GM12878 (cell line): ENCODE measurements at regions not wholly inside any gene's neighbourhood (a gene's known extent, or its start where the extent isn't known, plus 50 kb on each side); places are given as distances from the start of the nearest gene placed in this dataset.

Experiments used
- ATAC-seq: fragments of 200-7000 bp; cut with Tn5 transposase; 3 replicates; pipeline ENCODE4 v1.9.1; 2020; ENCODE audit warnings: mild to moderate bottlenecking, moderate library complexity
- BruUV-seq: library from RNA; stranded (reverse); fragments of 400-500 nt; replicated peaks from 2 replicates; lab custom pipeline; 2021; lab: Mats Ljungman, UMichigan
- CTCF ChIA-PET: fragments of 300-600 bp; sonication (Branson Sonifier 250); formaldehyde crosslinking; extraction: SDS; loops from one replicate; lab custom pipeline; 2021; ENCODE audit warnings: inconsistent platforms; lab: Yijun Ruan, JAX
- POLR2A ChIA-PET: fragments of 350-600 bp; formaldehyde crosslinking; extraction: SDS; loops from one replicate; lab custom pipeline; 2021; ENCODE audit warnings: inconsistent platforms; lab: Charles Lee
- RAD21 ChIA-PET: fragments of 300-600 bp; sonication (Branson Sonifier 250); formaldehyde crosslinking; loops from one replicate; lab custom pipeline; 2023; ENCODE audit warnings: antibody characterized with exemption; ENCODE audit not compliant: unreplicated experiment; lab: Charles Lee
- SMC1A ChIA-PET: fragments of 300-600 bp; sonication (Branson Sonifier 250); formaldehyde crosslinking; loops from one replicate; lab custom pipeline; 2023; ENCODE audit not compliant: unreplicated experiment, uncharacterized antibody; lab: Charles Lee
- DNase-seq: peaks from one replicate; pipeline ENCODE4 v3.0.0-alpha.2; 2011; ENCODE audit warnings: low read depth, low spot score
- FAIRE-seq: peaks from 3 replicates; lab custom pipeline; 2011; peaks lifted over from hg19 to GRCh38; lab: Jason Lieb, UNC
- H2AFZ ChIP-seq: 2 replicates; pipeline ENCODE4 v1.6.0; 2011; ENCODE audit warnings: low read depth, low read length, control low read depth; ENCODE audit not compliant: control insufficient read depth
- H3K27ac ChIP-seq: 2 replicates; pipeline ENCODE4 v1.5.1; 2011; ENCODE audit warnings: control low read depth; ENCODE audit not compliant: control insufficient read depth, insufficient read depth
- H3K27me3 ChIP-seq, 2 experiments: replicated peaks in 1 of 2; 2 replicates each; pipeline versions ENCODE4 v1.6.0 to v1.6.1; 2011; ENCODE audit warnings: low read length in 1 of 2; ENCODE audit not compliant: control insufficient read depth in 2 of 2, insufficient read depth in 2 of 2
- H3K36me3 ChIP-seq, 2 experiments: 2 replicates each; pipeline ENCODE4 v1.5.1; 2011; ENCODE audit warnings: low read length in 1 of 2; ENCODE audit not compliant: control insufficient read depth in 2 of 2, insufficient read depth in 2 of 2
- H3K4me1 ChIP-seq: 2 replicates; pipeline ENCODE4 v1.6.1; 2011; ENCODE audit warnings: mild to moderate bottlenecking, low read length, moderate library complexity, mixed read lengths; ENCODE audit not compliant: control insufficient read depth, insufficient read depth
- H3K4me2 ChIP-seq: 2 replicates; pipeline ENCODE4 v1.6.0; 2011; ENCODE audit warnings: control low read depth; ENCODE audit not compliant: control insufficient read depth, insufficient read depth
- H3K4me3 ChIP-seq: fragments of 200-600 bp; sonication (generic); 2 replicates; pipeline ENCODE4 v1.5.1; 2016
- H3K79me2 ChIP-seq: 2 replicates; pipeline ENCODE4 v1.6.0; 2011; ENCODE audit warnings: low read length; ENCODE audit not compliant: control insufficient read depth, insufficient read depth
- H3K9ac ChIP-seq: 2 replicates; pipeline ENCODE4 v1.8.0; 2011; ENCODE audit warnings: low read length, control low read depth, mixed read lengths; ENCODE audit not compliant: control insufficient read depth, insufficient read depth
- H3K9me3 ChIP-seq: replicated peaks from 3 replicates; pipeline ENCODE4 v1.5.1; 2011; ENCODE audit warnings: mild to moderate bottlenecking, low read length; ENCODE audit not compliant: control insufficient read depth, insufficient read depth
- H4K20me1 ChIP-seq: 2 replicates; pipeline ENCODE4 v1.6.0; 2011; ENCODE audit not compliant: control insufficient read depth, insufficient read depth
- FOXM1 ChIP-seq: IDR thresholded peaks from 2 replicates; pipeline ENCODE4 v1.6.1; 2012; ENCODE audit warnings: low read depth, mild to moderate bottlenecking, inconsistent platforms, low read length, moderate library complexity
- SPI1 ChIP-seq: IDR thresholded peaks from 2 replicates; pipeline ENCODE4 v1.6.1; 2011; ENCODE audit warnings: low read depth, mild to moderate bottlenecking, low read length, moderate library complexity, borderline replicate concordance; ENCODE audit not compliant: insufficient read depth
- TCF12 ChIP-seq: IDR thresholded peaks from 2 replicates; pipeline ENCODE4 v1.6.1; 2011; ENCODE audit warnings: low read depth, mild to moderate bottlenecking, low read length
- ZNF274 ChIP-seq: IDR thresholded peaks from one replicate; pipeline ENCODE4 v1.8.0; 2011; ENCODE audit not compliant: insufficient read length, insufficient read depth
- WGBS: methylation state at CpG from one replicate; pipeline ENCODE4 v1.1.6; 2016; ENCODE audit warnings: low lambda C conversion rate; ENCODE audit not compliant: insufficient replicate concordance, insufficient coverage; ENCODE audit errors: missing lambda C conversion rate; 5-methylcytosine and 5-hydroxymethylcytosine counted together
- in situ Hi-C: fragments of 300-500 bp; cut with MboI; formaldehyde crosslinking; loops from 9 replicates; pipeline ENCODE4 v1.14.3; 2018; ENCODE audit warnings: mixed read lengths
- intact Hi-C: fragments of 100-400 bp; cut with micrococcal nuclease; formaldehyde crosslinking; loops from one replicate; pipeline ENCODE4 v1.14.2; 2022; ENCODE audit not compliant: unreplicated experiment

DNA sequence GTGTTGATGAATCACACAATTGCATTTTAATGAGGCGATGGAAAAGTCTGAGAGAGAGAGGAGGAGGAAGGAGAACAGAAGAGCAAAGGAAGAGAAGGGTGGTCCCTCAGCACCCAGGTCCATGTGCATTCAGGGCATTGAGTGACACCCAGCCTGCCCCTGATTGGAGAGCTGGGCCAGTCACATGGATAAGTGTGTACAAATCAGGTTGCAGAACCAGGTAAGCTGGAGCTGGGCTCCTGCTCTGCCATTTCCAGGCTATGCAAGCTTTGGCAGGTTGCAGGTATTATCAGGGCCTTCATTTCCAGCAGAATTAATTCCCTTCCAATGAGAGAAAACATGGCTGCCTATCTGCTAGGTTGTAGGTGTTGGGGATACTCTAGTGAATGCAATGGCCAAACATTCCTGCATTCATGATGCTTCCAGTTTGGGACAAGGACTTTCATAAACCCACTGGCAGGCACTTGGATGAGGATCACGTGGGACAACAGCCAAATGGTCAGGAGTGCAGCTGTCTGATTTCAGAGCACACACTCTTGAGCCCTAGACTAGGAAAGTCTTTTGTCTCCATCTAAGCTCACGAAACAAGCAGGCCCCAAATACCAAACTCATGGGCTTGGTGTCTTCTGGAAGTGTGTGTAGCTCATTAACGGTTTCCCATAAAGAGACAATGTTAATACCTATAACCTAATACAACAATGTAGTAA, 577.9 kb upstream of the CDH5 start:
- no peak overlapping the region for H3K27ac ChIP-seq
- CTCF ChIA-PET = no interaction called here
- no peaks in the 10 kb centered on the region for H3K79me2 ChIP-seq
- POLR2A ChIA-PET = no interaction called here
- H3K27me3 ChIP-seq = no peaks in the 10 kb centered on the region
- DNase-seq (no peak), ATAC-seq (no peak), FAIRE-seq (no peak)
- no peaks in the 10 kb centered on the region for H3K36me3 ChIP-seq
- 5% methylated on average over 4 of the region's 4 CpGs for WGBS
- intact Hi-C loops = no loop called here
- BruUV-seq = no TSS peak
- SMC1A ChIA-PET = no interaction called here
- H4K20me1 ChIP-seq = no peaks in the 10 kb centered on the region
- RAD21 ChIA-PET = no interaction called here
- in situ Hi-C loops = no loop called here
- no peaks in the 10 kb centered on the region for H3K9me3 ChIP-seq
- TF ChIP-seq SPI1 (no peak), ZNF274 (no peak), TCF12 (no peak)
- H3K9ac ChIP-seq = no peak overlapping the region
- H3K4me1 ChIP-seq = no peaks in the 10 kb centered on the region
- no peak overlapping the region for H3K4me3 ChIP-seq
- H3K4me2 ChIP-seq = no peak overlapping the region
- H2AFZ ChIP-seq = no peak overlapping the region

DNA sequence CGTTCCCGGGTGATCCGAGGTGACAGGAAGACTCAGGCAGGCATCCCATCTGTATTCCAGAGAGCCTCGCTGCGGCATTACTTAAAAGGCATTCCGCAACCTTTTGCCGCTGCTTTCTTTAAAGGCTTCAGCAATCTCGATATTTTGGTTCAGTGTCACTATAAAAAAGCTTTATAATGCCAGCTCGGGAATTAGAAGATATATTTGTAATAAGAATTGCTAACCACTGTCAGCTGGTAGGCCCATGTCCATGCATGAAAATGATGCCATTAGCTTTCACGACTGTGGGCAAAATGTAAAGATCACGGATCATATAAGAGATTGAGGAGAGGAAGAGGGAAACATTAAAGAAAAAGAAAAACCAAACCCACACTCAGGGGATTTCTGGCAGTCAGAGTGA, 578.6 kb upstream of the CDH5 start:
- DNase-seq (no peak), FAIRE-seq (no peak), ATAC-seq (no peak)
- in situ Hi-C loops = no loop called here
- Histone ChIP-seq H3K9ac (no peak overlapping the region), H3K27ac (no peak overlapping the region), H3K36me3 (no peaks in the 10 kb centered on the region), H3K79me2 (no peaks in the 10 kb centered on the region), H3K4me2 (no peak overlapping the region), H3K27me3 (no peaks in the 10 kb centered on the region), H2AFZ (no peak overlapping the region), H4K20me1 (no peaks in the 10 kb centered on the region), H3K4me1 (no peaks in the 10 kb centered on the region), H3K9me3 (no peaks in the 10 kb centered on the region), H3K4me3 (no peak overlapping the region)
- no TSS peak for BruUV-seq
- RAD21 ChIA-PET = no interaction called here
- intact Hi-C loops = no loop called here
- no peak for TF ChIP-seq FOXM1
- 25% methylated on average over 11 of the region's 11 CpGs for WGBS
- SMC1A ChIA-PET = no interaction called here
- CTCF ChIA-PET = no interaction called here
- POLR2A ChIA-PET = no interaction called here
